K562 (cell line): ENCODE measurements at regions not wholly inside any gene's neighbourhood (a gene's known extent, or its start where the extent isn't known, plus 50 kb on each side); places are given as distances from the start of the nearest gene placed in this dataset.

Source experiments
- ATAC-seq: fragments of 200-7000 bp; cut with Tn5 transposase; 3 replicates; pipeline ENCODE4 v1.9.1; 2020; ENCODE audit warnings: moderate library complexity
- BruUV-seq: library from RNA; stranded (reverse); fragments of 400-500 nt; replicated peaks from 2 replicates; lab custom pipeline; 2021; lab: Mats Ljungman, UMichigan
- CTCF ChIA-PET: fragments of 300-600 bp; formaldehyde crosslinking; extraction: SDS; loops from one replicate; lab custom pipeline; 2021; ENCODE audit warnings: low intra/inter-chr PET ratio; lab: Yijun Ruan, JAX
- POLR2A ChIA-PET: fragments of 300-600, 350-650 bp; sonication (Branson Sonifier 250); formaldehyde crosslinking; extraction: SDS; loops from one replicate; lab custom pipeline; 2021; ENCODE audit warnings: antibody characterized with exemption, inconsistent platforms; lab: Yijun Ruan, JAX
- DNase-seq, 4 experiments: peaks; one replicate each; pipeline versions ENCODE4 v3.0.0 to v3.0.0-alpha.2; 2011 to 2018; ENCODE audit warnings: low spot score in 3 of 4, mixed read lengths in 3 of 4; ENCODE audit errors: extremely low read depth in 1 of 4
- FAIRE-seq: peaks from 2 replicates; lab custom pipeline; 2011; peaks lifted over from hg19 to GRCh38; lab: Jason Lieb, UNC
- H2AFZ ChIP-seq: 2 replicates; pipeline ENCODE4 v1.6.0; 2011; ENCODE audit warnings: low read depth, low read length, control low read depth, inconsistent platforms
- H3K27ac ChIP-seq: fragments of 200-600 bp; 3 replicates; pipeline ENCODE4 v1.8.0; 2011; ENCODE audit warnings: low read depth, mild to moderate bottlenecking, control low read depth, inconsistent platforms, low read length, moderate library complexity, mixed read lengths; ENCODE audit errors: extremely low read depth
- H3K27me3 ChIP-seq, 2 experiments: fragments of 300-600 bp in 1 of 2; 2 replicates in 1 of 2; 3 replicates in 1 of 2; pipeline versions ENCODE4 v1.6.0 to v1.8.0; 2011; ENCODE audit warnings: inconsistent platforms in 2 of 2, low read length in 2 of 2, mild to moderate bottlenecking in 1 of 2, mixed read lengths in 1 of 2, moderate library complexity in 1 of 2; ENCODE audit not compliant: control insufficient read depth in 2 of 2, insufficient read depth in 2 of 2
- H3K36me3 ChIP-seq: fragments of 300-600 bp; 3 replicates; pipeline ENCODE4 v1.8.0; 2011; ENCODE audit warnings: mild to moderate bottlenecking, low read length, inconsistent platforms; ENCODE audit not compliant: control insufficient read depth, insufficient read depth
- H3K4me1 ChIP-seq, 2 experiments: fragments of 200-600 bp in 1 of 2; replicated peaks in 1 of 2; 2 replicates in 1 of 2; 3 replicates in 1 of 2; pipeline versions ENCODE4 v1.5.1 to v1.8.0; 2011; ENCODE audit warnings: inconsistent platforms in 2 of 2, low read length in 2 of 2, mild to moderate bottlenecking in 1 of 2, mixed read lengths in 1 of 2, moderate library complexity in 1 of 2; ENCODE audit not compliant: control insufficient read depth in 2 of 2, insufficient read depth in 2 of 2
- H3K4me2 ChIP-seq: 2 replicates; pipeline ENCODE4 v1.6.1; 2011; ENCODE audit warnings: low read length, control low read depth, inconsistent platforms, mixed read lengths; ENCODE audit not compliant: insufficient read depth
- H3K4me3 ChIP-seq: fragments of 200-600 bp; sonication (generic), shearing (Covaris generic); 2 replicates; pipeline ENCODE4 v1.5.1; 2016; ENCODE audit warnings: control low read depth, inconsistent platforms
- H3K79me2 ChIP-seq: fragments of 200-600 bp; 3 replicates; pipeline ENCODE4 v1.8.0; 2011; ENCODE audit warnings: low read length, inconsistent platforms; ENCODE audit not compliant: control insufficient read depth, insufficient read depth
- H3K9ac ChIP-seq, 2 experiments: 2 replicates each; pipeline versions ENCODE4 v1.6.0 to v1.6.1; 2011; ENCODE audit warnings: low read depth in 2 of 2, low read length in 2 of 2, control low read depth in 1 of 2, inconsistent platforms in 1 of 2, mild to moderate bottlenecking in 1 of 2, mixed read lengths in 1 of 2; ENCODE audit not compliant: insufficient read depth in 1 of 2
- H3K9me1 ChIP-seq: one replicate; pipeline ENCODE4 v1.6.0; 2011; ENCODE audit warnings: inconsistent platforms, mild to moderate bottlenecking, low read length, moderate library complexity; ENCODE audit not compliant: control insufficient read depth, insufficient read depth
- H3K9me3 ChIP-seq: replicated peaks from 2 replicates; pipeline ENCODE4 v1.5.1; 2011; ENCODE audit warnings: low read depth, low read length, inconsistent platforms; ENCODE audit not compliant: control insufficient read depth, insufficient read depth
- H4K20me1 ChIP-seq: replicated peaks from 2 replicates; pipeline ENCODE4 v1.6.1; 2011; ENCODE audit warnings: low read length, inconsistent platforms, mixed read lengths; ENCODE audit not compliant: control insufficient read depth, insufficient read depth
- MYNN ChIP-seq, 2 experiments: sonication (generic); formaldehyde crosslinking in 1 of 2; IDR thresholded peaks; 2 replicates each; pipeline versions ENCODE4 v1.5.0 to v1.6.1; 2016 to 2020; ENCODE audit warnings: antibody characterized with exemption in 1 of 2, missing genetic modification reagents in 1 of 2
- NBN ChIP-seq: fragments of 450-650 bp; IDR thresholded peaks from 2 replicates; pipeline ENCODE4 v1.6.1; 2016; ENCODE audit warnings: low read depth, mild to moderate bottlenecking
- PCBP1 ChIP-seq: fragments of 200-400 bp; formaldehyde crosslinking; IDR thresholded peaks from 2 replicates; pipeline ENCODE4 v1.6.1; 2018; ENCODE audit warnings: mild to moderate bottlenecking, low read depth, low read length; ENCODE audit not compliant: poor library complexity, severe bottlenecking
- PHB2 ChIP-seq: fragments of 450-650 bp; IDR thresholded peaks from 2 replicates; pipeline ENCODE4 v1.6.1; 2017; ENCODE audit warnings: low read depth
- POLR2B ChIP-seq: fragments of 450-650 bp; IDR thresholded peaks from 2 replicates; pipeline ENCODE4 v1.6.1; 2018; ENCODE audit warnings: low read depth; ENCODE audit not compliant: partially characterized antibody
- RB1 ChIP-seq: fragments of 450-650 bp; IDR thresholded peaks from 2 replicates; pipeline ENCODE4 v1.6.1; 2017; ENCODE audit warnings: low read depth, mild to moderate bottlenecking
- RERE ChIP-seq: sonication (generic); formaldehyde crosslinking; IDR thresholded peaks from 2 replicates; pipeline ENCODE4 v1.8.0; 2023; ENCODE audit warnings: missing genetic modification reagents, mild to moderate bottlenecking, borderline replicate concordance
- ZBTB43 ChIP-seq: sonication (generic); formaldehyde crosslinking; IDR thresholded peaks from 2 replicates; pipeline ENCODE4 v1.8.0; 2023; ENCODE audit warnings: mild to moderate bottlenecking, missing genetic modification reagents
- ZBTB5 ChIP-seq: fragments of 450-650 bp; IDR thresholded peaks from 2 replicates; pipeline ENCODE4 v1.6.1; 2017; ENCODE audit warnings: antibody characterized with exemption
- ZFX ChIP-seq: sonication (generic); formaldehyde crosslinking; IDR thresholded peaks from 2 replicates; pipeline ENCODE4 v1.8.0; 2022; ENCODE audit warnings: mild to moderate bottlenecking, missing genetic modification reagents, moderate library complexity
- ZNF133 ChIP-seq: fragments of 250-450 bp; sonication (Bioruptor Pico); IDR thresholded peaks from 2 replicates; pipeline ENCODE4 v1.4.0; 2020; ENCODE audit warnings: mild to moderate bottlenecking
- ZNF398 ChIP-seq: fragments of 250-450 bp; sonication (Bioruptor Pico); IDR thresholded peaks from 2 replicates; pipeline ENCODE4 v1.8.0; 2021; ENCODE audit warnings: moderate library complexity, mild to moderate bottlenecking, inconsistent platforms
- WGBS: fragments of 100-300 bp; shearing (Covaris generic); methylation state at CpG from one replicate; pipeline ENCODE4 v1.1.6; 2016; ENCODE audit warnings: low coverage, mixed read lengths; ENCODE audit not compliant: insufficient coverage; ENCODE audit errors: missing lambda C conversion rate; 5-methylcytosine and 5-hydroxymethylcytosine counted together
- in situ Hi-C: fragments of 300-500 bp; cut with MboI; formaldehyde crosslinking; loops from 4 replicates; pipeline ENCODE4 v1.15.0; 2018; ENCODE audit warnings: inconsistent platforms, mixed read lengths
- intact Hi-C: fragments of 100-400 bp; cut with micrococcal nuclease; formaldehyde crosslinking; loops from 2 replicates; pipeline ENCODE4 v1.14.2; 2022

- TF ChIP-seq ZNF398 (no peak), MYNN (IDR thresholded peaks at IDR 0.05) (no peak), MYNN (CRISPR knock-in tag; IDR thresholded peaks at IDR 0.05) (no peak), ZBTB5 (no peak), ZNF133 (CRISPR knock-in tag) (no peak), PHB2 (no peak), POLR2B (no peak)
Measured at GRCh38 chr4:136934601-136935000, 597.7 kb downstream of the PCDH18 start (continued).

- ATAC-seq, result no peak
- intact Hi-C loops (no loop called here), in situ Hi-C loops (no loop called here)
- Histone ChIP-seq H3K27me3 (no peaks in the 10 kb centered on the region), H3K9ac (no peak overlapping the region), H3K9me1 (no peaks in the 10 kb centered on the region), H3K4me1 (no peaks in the 10 kb centered on the region), H3K4me3 (no peak overlapping the region), H3K36me3 (no peaks in the 10 kb centered on the region), H3K27ac (no peak overlapping the region), H3K9me3 (no peaks in the 10 kb centered on the region), H3K4me2 (no peak overlapping the region), H3K79me2 (no peaks in the 10 kb centered on the region), H2AFZ (no peak overlapping the region), H4K20me1 (no peaks in the 10 kb centered on the region)
- ChIA-PET POLR2A (no interaction called here), CTCF (no interaction called here)
- no peak for FAIRE-seq
- no TSS peak for BruUV-seq
- 0% methylated on average over 2 of the region's 2 CpGs for WGBS
- DNase-seq, result no peak
- TF ChIP-seq PCBP1 (no peak), NBN (no peak), ZFX (CRISPR knock-in tag) (no peak), RERE (CRISPR knock-in tag) (no peak), RB1 (no peak), ZBTB43 (CRISPR knock-in tag) (no peak)
Measured at GRCh38 chr4:136931781-136932180, 600.5 kb downstream of the PCDH18 start.
